Umbilical cord (tissue), 1 donor: ENCODE measurements at regions not wholly inside any gene's neighbourhood (a gene's known extent, or its start where the extent isn't known, plus 50 kb on each side); places are given as distances from the start of the nearest gene placed in this dataset.

Experiments used
- DNase-seq: peaks from one replicate; pipeline ENCODE4 v3.0.0-alpha.2; 2015; ENCODE audit warnings: low spot score

GRCh38 chr1:200354243-200354642 lies 55.6 kb downstream of the ZNF281 start:
- no peak for DNase-seq

- DNase-seq: peak; percentile 26
Measured at GRCh38 chr1:200353232-200353631, 56.6 kb downstream of the ZNF281 start.

GRCh38 chr1:200351826-200352549 lies 57.8 kb downstream of the ZNF281 start:
- DNase-seq: peak; percentile 95

GRCh38 chr1:200351425-200351824 lies 58.4 kb downstream of the ZNF281 start:
- no peak for DNase-seq

- DNase-seq: no peak
Measured at GRCh38 chr1:200346700-200347099, 63.1 kb downstream of the ZNF281 start.

- no peak for DNase-seq
Measured at GRCh38 chr1:200345520-200345919, 64.3 kb downstream of the ZNF281 start.

- no peak for DNase-seq
Measured at GRCh38 chr1:200343874-200344273, 66.0 kb downstream of the ZNF281 start.

GRCh38 chr1:200342511-200343311 lies 67.1 kb downstream of the ZNF281 start:
- peak; percentile 54 for DNase-seq

- no peak for DNase-seq
Measured at GRCh38 chr1:200338451-200338850, 71.4 kb downstream of the ZNF281 start.

GRCh38 chr1:200337831-200338230 lies 72.0 kb downstream of the ZNF281 start:
- no peak for DNase-seq

GRCh38 chr1:200337410-200337809 lies 72.4 kb downstream of the ZNF281 start:
- no peak for DNase-seq

GRCh38 chr1:200336901-200337391 lies 72.9 kb downstream of the ZNF281 start:
- no peak for DNase-seq

- DNase-seq: no peak
Measured at GRCh38 chr1:200336101-200336845, 73.6 kb downstream of the ZNF281 start.

GRCh38 chr1:200334661-200335256 lies 75.1 kb downstream of the ZNF281 start:
- no peak for DNase-seq

GRCh38 chr1:200333329-200333728 lies 76.5 kb downstream of the ZNF281 start:
- no peak for DNase-seq

GRCh38 chr1:200332716-200333115 lies 77.1 kb downstream of the ZNF281 start:
- DNase-seq: no peak

- DNase-seq: no peak
Measured at GRCh38 chr1:200330741-200331428, 79.0 kb downstream of the ZNF281 start.

GRCh38 chr1:200329208-200329882 lies 80.5 kb downstream of the ZNF281 start:
- no peak for DNase-seq

- DNase-seq: no peak
Measured at GRCh38 chr1:200328379-200328778, 81.5 kb downstream of the ZNF281 start.

- DNase-seq: no peak
Measured at GRCh38 chr1:200323856-200324400, 85.9 kb downstream of the ZNF281 start.
